ENCODE measurements at regions not wholly inside any gene's neighbourhood (a gene's known extent, or its start where the extent isn't known, plus 50 kb on each side); places are given as distances from the start of the nearest gene placed in this dataset.

- no peak for TF ChIP-seq POLR2A (IDR thresholded peaks at IDR 0.05)
- TF ChIP-seq CTCF (IDR thresholded peaks at IDR 0.05), result no peak
These were observed 575.0 kb upstream of the KLF12 start for GRCh38 chr13:74709226-74709625.
